Urinary bladder (tissue), 3 donors: ENCODE measurements at regions not wholly inside any gene's neighbourhood (a gene's known extent, or its start where the extent isn't known, plus 50 kb on each side); places are given as distances from the start of the nearest gene placed in this dataset.
"Not testable (repeated sequence)": the region's sequence is repeated elsewhere in the genome, so short reads cannot be mapped to it uniquely, and the experiment has no call there.

Experiments
- DNase-seq: peaks from one replicate; pipeline ENCODE4 v3.0.0-alpha.2; 2015; ENCODE audit errors: extremely low spot score
- H3K27ac ChIP-seq: one replicate; pipeline ENCODE4 v1.5.1; 2013; ENCODE audit warnings: low read depth, mild to moderate bottlenecking, moderate library complexity
- H3K36me3 ChIP-seq: one replicate; pipeline ENCODE4 v1.6.1; 2013; ENCODE audit warnings: mild to moderate bottlenecking, moderate library complexity; ENCODE audit not compliant: insufficient read depth
- H3K4me1 ChIP-seq: one replicate; pipeline ENCODE4 v1.6.1; 2013; ENCODE audit warnings: mild to moderate bottlenecking, moderate library complexity; ENCODE audit not compliant: insufficient read depth
- H3K4me3 ChIP-seq: one replicate; pipeline ENCODE4 v1.5.1; 2013; ENCODE audit warnings: low read depth, low read length
- WGBS: extraction: QIAGEN DNeasy Blood & Tissue Kit; methylation state at CpG from one replicate; pipeline ENCODE4 v1.1.7; 2013; 5-methylcytosine and 5-hydroxymethylcytosine counted together
- donor health status: healthy with polysubstance abuse.
- donor health status: healthy.

DNA sequence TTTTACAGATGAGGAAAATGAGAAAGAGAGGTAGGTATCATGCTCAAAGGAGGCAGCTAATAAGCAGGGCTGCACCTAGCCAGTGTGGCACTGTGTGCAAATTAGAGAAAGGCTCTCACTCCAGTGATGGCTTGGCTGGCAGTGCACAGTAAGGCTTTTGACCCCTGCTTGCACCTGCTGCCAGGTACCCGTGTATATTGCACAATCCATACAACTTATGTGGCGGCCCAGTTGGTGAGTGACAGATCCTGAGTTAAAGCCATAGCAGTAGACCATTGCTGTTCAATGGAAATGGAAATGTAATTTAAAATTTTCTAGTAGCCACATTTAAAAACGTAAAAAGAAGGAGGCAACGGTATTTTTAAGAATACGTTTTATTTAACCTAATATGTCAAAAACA, 266.4 kb upstream of the AZI2 start:
- no peak overlapping the region for H3K4me3 ChIP-seq
- H3K36me3 ChIP-seq = no peaks in the 10 kb centered on the region
- H3K4me1 ChIP-seq = no peaks in the 10 kb centered on the region
- WGBS = 94% methylated on average over 5 of the region's 5 CpGs
- no peak overlapping the region for H3K27ac ChIP-seq
- no peak for DNase-seq

DNA sequence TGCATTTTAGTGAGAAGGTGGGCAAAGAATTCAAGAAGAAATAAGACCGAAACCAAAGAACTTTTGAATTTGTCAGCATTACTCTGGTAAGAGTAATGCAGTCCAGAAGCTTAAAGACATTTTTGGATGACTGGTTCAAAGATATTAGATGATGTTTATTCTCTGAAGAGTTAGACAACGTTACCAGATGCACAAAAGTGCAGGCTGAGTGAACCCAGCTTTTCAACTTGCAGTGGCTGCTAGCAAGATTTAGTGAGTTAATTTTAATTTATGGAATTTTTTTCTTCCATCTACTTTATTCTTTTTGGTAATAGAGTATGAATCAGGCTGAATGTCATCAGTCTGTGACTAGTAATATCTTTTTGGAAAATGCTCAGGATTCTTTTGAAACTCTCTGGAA, 267.3 kb upstream of the AZI2 start:
- Histone ChIP-seq H3K4me3 (no peak overlapping the region), H3K4me1 (no peaks in the 10 kb centered on the region), H3K27ac (no peak overlapping the region), H3K36me3 (no peaks in the 10 kb centered on the region)
- 46% methylated on average over 2 of the region's 2 CpGs for WGBS
- DNase-seq = no peak

DNA sequence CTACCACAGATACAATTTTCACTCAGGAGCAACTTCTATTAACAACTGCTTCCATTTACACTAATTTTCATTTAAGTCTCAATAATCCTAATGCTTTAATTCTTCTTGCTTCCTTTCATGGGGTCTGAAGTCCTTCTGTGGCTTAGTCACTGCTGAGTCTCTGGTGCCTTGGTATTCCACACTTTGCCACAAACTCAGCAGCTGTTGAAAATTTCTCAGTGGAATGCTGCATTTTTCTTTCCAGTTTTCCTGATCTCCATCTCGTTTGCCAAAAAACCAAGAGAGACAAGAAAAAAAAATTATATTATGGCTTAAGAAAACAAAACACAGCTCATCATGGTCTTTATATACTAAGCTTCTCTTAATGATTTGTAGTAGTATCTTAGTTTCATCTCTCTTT, 269.2 kb upstream of the AZI2 start:
- no peak for DNase-seq
- Histone ChIP-seq H3K36me3 (no peaks in the 10 kb centered on the region), H3K4me3 (no peak overlapping the region), H3K4me1 (no peaks in the 10 kb centered on the region), H3K27ac (no peak overlapping the region)
- WGBS = 34% methylated on average over 1 of the region's 1 CpG

- Histone ChIP-seq H3K4me1 (no peaks in the 10 kb centered on the region), H3K4me3 (no peak overlapping the region), H3K27ac (no peak overlapping the region), H3K36me3 (no peaks in the 10 kb centered on the region)
- 88% methylated on average over 5 of the region's 5 CpGs for WGBS
- no peak for DNase-seq
Observed at GRCh38 chr3:28623106-28623505, 274.5 kb upstream of the AZI2 start.

DNA sequence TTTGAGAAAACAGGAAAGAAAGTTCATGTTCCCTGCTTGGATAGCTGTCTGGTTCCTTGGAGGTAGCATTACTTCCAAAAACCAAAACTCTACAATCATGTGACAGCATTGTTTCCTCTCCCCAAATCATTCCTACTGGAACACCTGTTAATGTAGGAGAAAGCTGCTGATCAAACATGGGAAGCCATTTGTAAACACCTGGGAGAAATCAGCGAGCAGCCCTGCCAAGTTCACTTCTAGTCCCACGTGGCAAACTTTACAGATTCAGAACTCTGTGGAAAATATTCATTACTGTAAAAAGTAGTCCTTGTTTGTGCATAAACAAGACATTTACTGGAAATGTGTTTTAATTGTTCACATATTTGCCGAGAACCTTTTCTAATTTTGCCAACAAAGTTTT, 275.5 kb upstream of the AZI2 start:
- Histone ChIP-seq H3K36me3 (no peaks in the 10 kb centered on the region), H3K4me3 (no peak overlapping the region)
- 58% methylated on average over 3 of the region's 3 CpGs for WGBS

GRCh38 chr3:28627843-28628242, 279.2 kb upstream of the AZI2 start:
- WGBS = 85% methylated on average over 2 of the region's 2 CpGs
- not testable (repeated sequence) for H3K27ac ChIP-seq, H3K4me3 ChIP-seq, H3K4me1 ChIP-seq, H3K36me3 ChIP-seq, DNase-seq

More for the DNA sequence above, 275.5 kb upstream of the AZI2 start:
- no peak for DNase-seq
- Histone ChIP-seq H3K27ac (no peak overlapping the region), H3K4me1 (no peaks in the 10 kb centered on the region)

GRCh38 chr3:28634019-28634418, 285.4 kb upstream of the AZI2 start:
- DNase-seq = no peak
- 97% methylated on average over 2 of the region's 2 CpGs for WGBS
- no peaks in the 10 kb centered on the region for H3K36me3 ChIP-seq
- no peak overlapping the region for H3K27ac ChIP-seq
- no peak overlapping the region for H3K4me3 ChIP-seq
- H3K4me1 ChIP-seq = no peaks in the 10 kb centered on the region

DNA sequence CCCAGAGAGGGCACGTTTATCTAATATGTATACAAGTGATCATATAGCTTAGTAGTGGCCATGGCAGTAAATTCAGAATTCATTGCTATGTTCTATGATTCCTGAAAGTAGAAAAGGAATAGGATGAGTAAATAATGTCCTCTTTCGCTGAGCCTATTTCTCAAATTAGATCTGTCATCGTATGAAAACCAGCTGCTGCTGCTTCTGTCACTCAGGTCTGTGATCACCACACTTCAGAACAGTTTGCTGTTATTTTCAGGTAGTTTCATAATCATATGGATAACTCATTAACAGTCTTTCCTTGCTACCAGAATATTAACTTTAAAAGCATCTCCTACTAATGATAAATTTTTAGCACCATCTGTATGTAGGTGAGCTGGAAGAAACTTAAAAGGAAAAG, 289.1 kb upstream of the AZI2 start:
- Histone ChIP-seq H3K27ac (no peak overlapping the region), H3K36me3 (no peaks in the 10 kb centered on the region), H3K4me1 (no peaks in the 10 kb centered on the region), H3K4me3 (no peak overlapping the region)
- WGBS = 62% methylated on average over 3 of the region's 3 CpGs
- no peak for DNase-seq

GRCh38 chr3:28645149-28645548, 296.5 kb upstream of the AZI2 start:
- Histone ChIP-seq H3K4me3 (no peak overlapping the region), H3K4me1 (no peaks in the 10 kb centered on the region), H3K36me3 (no peaks in the 10 kb centered on the region), H3K27ac (no peak overlapping the region)
- WGBS = 61% methylated on average over 2 of the region's 2 CpGs
- no peak for DNase-seq

DNA sequence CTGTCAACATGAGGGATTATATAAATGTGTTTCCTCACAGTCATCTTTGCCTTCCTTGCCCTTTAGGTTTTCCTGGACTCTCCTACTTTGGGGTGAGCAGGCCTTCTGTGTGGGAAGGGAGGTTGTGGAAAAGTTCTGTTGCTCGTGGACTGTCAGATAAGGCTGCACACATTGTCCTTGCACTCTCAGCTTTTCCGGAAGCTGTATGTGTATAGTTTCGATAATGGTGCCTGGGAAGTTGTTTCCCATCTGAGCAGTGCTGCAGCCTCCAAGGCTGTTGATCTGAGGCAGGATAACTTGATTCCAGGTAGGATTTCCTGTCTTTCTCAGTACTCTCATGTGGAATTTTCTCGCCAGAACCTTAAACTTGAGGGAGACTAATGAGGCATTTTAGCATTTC, 297.8 kb upstream of the AZI2 start:
- no peak for DNase-seq
- 76% methylated on average over 4 of the region's 4 CpGs for WGBS

GRCh38 chr3:28649266-28649665, 300.6 kb upstream of the AZI2 start:
- no peak for DNase-seq
- no peak overlapping the region for H3K4me3 ChIP-seq
- no peaks in the 10 kb centered on the region for H3K4me1 ChIP-seq
- WGBS = 93% methylated on average over 2 of the region's 2 CpGs
- H3K27ac ChIP-seq = no peak overlapping the region
- H3K36me3 ChIP-seq = peaks cover 2% of the 10 kb centered on the region

More for the DNA sequence above, 297.8 kb upstream of the AZI2 start:
- H3K4me3 ChIP-seq = no peak overlapping the region
- H3K27ac ChIP-seq = no peak overlapping the region
- H3K4me1 ChIP-seq = no peaks in the 10 kb centered on the region
- no peaks in the 10 kb centered on the region for H3K36me3 ChIP-seq

DNA sequence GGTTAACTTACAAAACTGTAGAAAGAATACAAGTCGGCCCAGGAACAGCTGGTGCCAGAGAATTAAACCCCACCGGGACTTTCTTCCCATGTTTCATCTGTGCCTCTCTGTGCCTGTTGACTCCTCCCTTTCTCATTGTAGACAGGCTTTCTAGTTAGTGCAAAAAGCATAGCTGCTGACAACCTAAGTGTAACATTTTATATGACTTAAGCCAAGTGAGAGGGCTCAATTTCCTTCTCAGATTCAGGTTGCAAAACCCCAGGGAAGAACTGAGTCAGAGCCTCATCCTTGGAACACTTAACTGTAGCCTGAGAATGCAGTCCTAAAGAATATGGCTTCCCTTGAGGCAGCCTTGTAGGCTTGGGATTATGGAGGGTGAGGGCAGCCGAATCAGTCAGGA, 302.5 kb upstream of the AZI2 start:
- Histone ChIP-seq H3K4me3 (no peak overlapping the region), H3K36me3 (peaks cover 2% of the 10 kb centered on the region), H3K27ac (no peak overlapping the region), H3K4me1 (no peaks in the 10 kb centered on the region)
- 64% methylated on average over 3 of the region's 3 CpGs for WGBS
- DNase-seq = no peak

DNA sequence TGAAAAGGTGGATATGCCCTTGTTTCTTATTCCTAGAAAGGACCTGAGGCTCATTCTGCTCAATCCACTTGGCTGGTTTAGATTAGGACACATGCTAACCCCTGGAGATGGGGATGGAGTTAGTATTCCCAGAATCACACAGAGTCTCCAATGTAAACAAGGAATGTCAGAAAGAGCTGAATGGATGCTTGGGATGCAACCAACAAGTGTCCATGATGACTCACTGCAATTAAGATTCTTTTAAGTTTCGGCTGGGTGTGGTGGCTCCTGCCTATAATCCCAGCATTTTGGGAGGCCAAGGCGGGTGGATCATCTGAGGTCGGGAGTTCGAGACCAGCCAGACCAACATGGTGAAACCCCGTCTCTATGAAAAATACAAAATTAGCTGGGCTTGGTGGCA, 315.5 kb upstream of the AZI2 start:
- Histone ChIP-seq H3K4me3 (no peak overlapping the region), H3K36me3 (no peaks in the 10 kb centered on the region), H3K27ac (no peak overlapping the region), H3K4me1 (no peaks in the 10 kb centered on the region)
- no peak for DNase-seq
- 93% methylated on average over 5 of the region's 5 CpGs for whole genome bisulfite sequencing

DNA sequence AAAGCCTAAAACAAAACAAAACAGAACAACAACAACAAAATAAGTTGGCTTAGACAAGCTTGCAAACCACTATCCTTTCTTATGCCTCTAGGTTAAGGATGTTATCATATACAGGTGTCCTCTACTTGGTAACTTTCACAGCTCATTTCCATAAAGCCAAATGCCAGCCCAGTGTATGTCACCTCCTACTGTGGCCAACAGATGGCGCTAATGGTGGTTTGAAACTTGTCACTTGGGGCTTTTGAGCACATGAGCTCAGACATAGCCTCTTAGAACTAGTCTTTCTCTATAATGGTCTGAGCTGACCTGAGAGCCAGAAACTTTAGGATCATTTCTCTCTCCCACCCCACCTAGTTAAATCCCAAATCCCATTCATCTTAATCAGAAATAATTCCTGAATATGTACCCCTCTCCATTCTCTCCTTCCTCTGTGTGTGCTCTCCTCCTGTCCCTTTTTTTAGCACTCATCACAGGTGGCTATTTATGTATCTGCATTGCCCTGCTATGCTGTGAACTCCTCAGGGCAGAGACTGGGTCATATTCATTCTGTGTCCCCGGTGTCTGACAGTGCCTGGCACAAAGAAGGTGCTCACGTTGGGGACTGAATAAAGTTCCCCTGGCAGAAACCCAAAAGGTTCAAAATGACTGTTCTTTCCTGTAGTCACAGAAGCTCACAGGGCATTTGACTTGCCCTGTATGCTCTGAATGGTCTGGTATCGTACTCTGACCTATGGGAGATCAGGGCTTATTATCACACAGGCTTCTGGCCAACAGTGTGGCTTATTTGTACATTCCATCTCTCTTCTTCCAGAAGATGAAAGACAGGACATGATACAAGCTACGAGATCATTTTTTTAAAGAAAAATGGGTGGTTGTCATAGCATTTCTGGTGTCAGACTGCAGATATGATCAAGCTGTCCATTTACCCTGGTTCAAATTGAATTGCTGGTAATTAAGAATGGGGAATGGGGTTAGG, 319.3 kb upstream of the AZI2 start:
- Histone ChIP-seq H3K36me3 (no peaks in the 10 kb centered on the region), H3K4me1 (no peaks in the 10 kb centered on the region), H3K4me3 (no peak overlapping the region), H3K27ac (no peak overlapping the region)
- WGBS = 50% methylated on average over 5 of the region's 5 CpGs
- DNase-seq = no peak
